ENCODE measurements at regions not wholly inside any gene's neighbourhood (a gene's known extent, or its start where the extent isn't known, plus 50 kb on each side); places are given as distances from the start of the nearest gene placed in this dataset.

- Mint-ChIP-seq H3K9me3 (no peaks in the 10 kb centered on the region), H3K4me3 (no peak overlapping the region), H3K27me3 (ENCODE audit: low read depth) (no peaks in the 10 kb centered on the region), H3K4me1 (no peaks in the 10 kb centered on the region), H3K36me3 (ENCODE audit: low read depth) (no peaks in the 10 kb centered on the region), H3K27ac (no peak overlapping the region)
- TF ChIP-seq CTCF (IDR thresholded peaks at IDR 0.05; ENCODE audit: unreplicated experiment in 3 of 3) = no peak
These were observed 917.1 kb upstream of the INTU start for GRCh38 chr4:126715681-126716080.

GRCh38 chr4:126718136-126718535, 914.6 kb upstream of the INTU start:
- Mint-ChIP-seq H3K9me3 (no peaks in the 10 kb centered on the region), H3K36me3 (ENCODE audit: low read depth) (no peaks in the 10 kb centered on the region), H3K4me1 (no peaks in the 10 kb centered on the region), H3K27me3 (ENCODE audit: low read depth) (no peaks in the 10 kb centered on the region), H3K4me3 (no peak overlapping the region), H3K27ac (no peak overlapping the region)
- TF ChIP-seq CTCF (IDR thresholded peaks at IDR 0.05; ENCODE audit: unreplicated experiment in 3 of 3) = no peak

GRCh38 chr4:126719852-126720251, 912.9 kb upstream of the INTU start:
- Mint-ChIP-seq H3K27me3 (ENCODE audit: low read depth) (no peaks in the 10 kb centered on the region), H3K36me3 (ENCODE audit: low read depth) (no peaks in the 10 kb centered on the region), H3K9me3 (no peaks in the 10 kb centered on the region), H3K4me1 (no peaks in the 10 kb centered on the region), H3K27ac (no peak overlapping the region), H3K4me3 (no peak overlapping the region)
- TF ChIP-seq CTCF (IDR thresholded peaks at IDR 0.05; ENCODE audit: unreplicated experiment in 3 of 3) = no peak

GRCh38 chr4:126725906-126726305, 906.9 kb upstream of the INTU start:
- Mint-ChIP-seq H3K27me3 (ENCODE audit: low read depth) (no peaks in the 10 kb centered on the region), H3K9me3 (no peaks in the 10 kb centered on the region), H3K4me3 (no peak overlapping the region), H3K4me1 (peaks cover 5% of the 10 kb centered on the region), H3K27ac (no peak overlapping the region), H3K36me3 (ENCODE audit: low read depth) (no peaks in the 10 kb centered on the region)
- TF ChIP-seq CTCF (IDR thresholded peaks at IDR 0.05; ENCODE audit: unreplicated experiment in 3 of 3) = no peak

GRCh38 chr4:126727461-126727860, 905.3 kb upstream of the INTU start:
- no peak overlapping the region for H3K4me3 Mint-ChIP-seq
- H3K27me3 Mint-ChIP-seq (ENCODE audit: low read depth) = no peaks in the 10 kb centered on the region
- no peaks in the 10 kb centered on the region for H3K36me3 Mint-ChIP-seq (ENCODE audit: low read depth)

More at GRCh38 chr4:126727461-126727860, 905.3 kb upstream of the INTU start:
- Mint-ChIP-seq H3K9me3 (no peaks in the 10 kb centered on the region), H3K4me1 (peaks cover 5% of the 10 kb centered on the region), H3K27ac (no peak overlapping the region)
- TF ChIP-seq CTCF (IDR thresholded peaks at IDR 0.05; ENCODE audit: unreplicated experiment in 3 of 3) = no peak

Measured in nephron (organoid).